ENCODE measurements at regions not wholly inside any gene's neighbourhood (a gene's known extent, or its start where the extent isn't known, plus 50 kb on each side); places are given as distances from the start of the nearest gene placed in this dataset.
"Not testable (repeated sequence)": the region's sequence is repeated elsewhere in the genome, so short reads cannot be mapped to it uniquely, and the experiment has no call there.

DNA sequence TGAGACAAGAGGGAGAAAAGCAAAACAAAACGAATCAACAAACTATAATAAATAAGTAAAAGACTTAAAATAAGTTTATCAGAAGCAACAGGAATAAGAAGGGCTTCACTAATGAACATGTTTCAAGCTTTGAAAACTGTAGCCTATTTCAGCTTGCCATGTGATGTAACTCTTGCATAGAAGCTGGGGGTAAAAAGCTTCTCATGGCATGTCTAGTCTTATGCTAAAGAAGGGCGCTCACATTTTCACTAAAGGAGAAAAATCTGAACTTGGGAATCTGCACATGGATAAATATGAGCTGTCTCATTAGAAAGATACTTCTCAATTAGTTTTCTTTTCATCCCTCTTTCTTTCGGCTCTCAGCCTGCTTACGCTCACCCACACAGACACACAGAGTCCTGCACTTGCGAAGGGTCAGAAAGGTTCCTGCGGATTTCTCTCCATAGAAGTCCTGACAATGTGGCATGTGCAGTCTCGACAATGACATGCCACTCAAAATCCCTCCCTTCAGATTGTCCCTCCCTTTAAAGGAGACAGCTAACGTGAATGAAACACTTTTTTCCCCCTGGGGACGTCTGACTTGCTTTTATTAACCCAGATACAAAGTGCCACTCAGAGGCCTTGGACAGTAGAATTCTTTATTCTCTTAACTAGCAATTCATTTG, 568.9 kb upstream of the NR2F2 start:
- in situ Hi-C loops (cut with HindIII; ENCODE audit: low pct_unique_long_range_greater_than_20kb, low sequenced_read_pairs): no loop called here
- TF ChIP-seq JUND (IDR thresholded peaks at IDR 0.05; ENCODE audit: low read depth): no peak

DNA sequence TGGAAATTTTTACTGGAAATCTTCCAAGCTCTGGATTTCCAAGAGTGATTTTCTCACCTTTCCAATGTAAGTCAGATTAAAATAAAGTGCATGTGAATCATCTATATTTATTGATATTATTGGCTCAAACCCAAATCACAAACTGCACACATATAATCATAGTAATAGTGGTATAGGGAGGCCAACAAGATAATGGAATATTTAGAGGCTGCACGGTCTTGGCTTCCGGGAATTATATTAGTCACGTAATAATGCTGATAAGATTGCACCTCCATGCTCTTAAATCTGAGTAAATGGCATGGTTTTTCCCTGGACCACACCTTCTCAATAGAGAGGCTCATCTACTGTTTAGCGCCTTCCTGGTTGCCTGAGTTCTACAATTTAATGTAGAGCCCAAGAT, 567.1 kb upstream of the NR2F2 start:
- DNase-seq (ENCODE audit: low read depth in 1 of 2, low spot score in 1 of 2): no peak
- TF ChIP-seq JUND (IDR thresholded peaks at IDR 0.05; ENCODE audit: low read depth): no peak
- in situ Hi-C loops (cut with HindIII; ENCODE audit: low pct_unique_long_range_greater_than_20kb, low sequenced_read_pairs): no loop called here

More for the DNA sequence above, 568.9 kb upstream of the NR2F2 start:
- DNase-seq (ENCODE audit: low read depth in 1 of 2, low spot score in 1 of 2): no peak

DNA sequence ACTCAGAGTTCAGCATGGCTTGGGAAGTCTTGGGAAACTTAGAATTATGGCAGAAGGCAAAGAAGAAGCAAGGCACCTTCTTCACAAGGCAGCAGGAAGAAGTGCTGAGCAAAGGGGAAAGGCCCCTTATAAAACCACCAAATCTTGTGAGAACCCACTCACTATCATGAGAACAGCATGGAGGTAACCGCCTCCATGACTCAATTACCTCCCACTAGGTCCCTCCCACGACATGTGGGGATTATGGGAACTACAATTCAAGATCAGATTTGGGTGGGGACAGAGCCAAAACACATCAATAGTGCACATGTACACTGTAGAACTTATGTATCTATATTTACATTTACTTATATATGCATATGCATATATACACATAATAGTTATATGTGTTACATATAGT, 565.3 kb upstream of the NR2F2 start:
- in situ Hi-C loops (cut with HindIII; ENCODE audit: low pct_unique_long_range_greater_than_20kb, low sequenced_read_pairs): no loop called here
- no peak for TF ChIP-seq JUND (IDR thresholded peaks at IDR 0.05; ENCODE audit: low read depth)
- DNase-seq (ENCODE audit: low read depth in 1 of 2, low spot score in 1 of 2): no peak

DNA sequence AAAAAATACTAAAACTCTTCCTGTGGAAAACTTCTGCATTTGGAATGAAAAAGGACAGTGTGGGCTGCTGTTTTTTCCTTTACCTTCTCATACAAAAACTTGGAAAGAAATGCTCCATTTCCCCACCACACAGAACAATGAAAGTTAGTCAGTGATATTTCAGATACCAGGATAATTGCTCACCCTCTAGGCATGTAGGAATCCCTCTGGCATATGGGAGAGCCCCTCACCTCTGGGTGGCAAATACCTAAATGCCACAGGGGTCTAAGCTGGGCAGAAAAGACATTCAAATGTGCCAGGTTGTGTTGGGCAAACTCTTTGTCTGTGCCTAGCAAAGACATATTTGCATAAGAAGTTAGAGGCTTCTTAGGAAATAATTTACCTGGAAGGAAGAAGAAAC, 560.3 kb upstream of the NR2F2 start:
- DNase-seq (ENCODE audit: low read depth in 1 of 2, low spot score in 1 of 2): no peak
- in situ Hi-C loops (cut with HindIII; ENCODE audit: low pct_unique_long_range_greater_than_20kb, low sequenced_read_pairs): no loop called here
- TF ChIP-seq JUND (IDR thresholded peaks at IDR 0.05; ENCODE audit: low read depth): no peak

DNA sequence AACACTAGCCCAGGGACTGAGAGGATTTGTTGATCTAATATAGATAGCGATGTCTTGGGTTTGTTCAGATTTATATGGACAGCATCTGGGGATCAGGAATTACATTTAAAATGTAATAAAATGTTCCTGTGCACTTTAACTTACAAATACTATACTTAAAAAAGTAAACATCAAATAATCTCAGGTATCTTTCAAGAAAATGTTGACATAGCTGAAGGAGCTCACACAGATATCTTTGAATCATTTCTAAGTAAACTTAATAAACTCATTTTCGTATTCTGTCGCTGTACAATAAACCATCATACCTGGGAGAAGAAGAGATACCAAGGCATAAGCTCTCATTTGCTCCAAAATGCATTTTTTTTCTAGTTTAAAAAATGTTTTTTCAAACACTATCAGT, 557.5 kb upstream of the NR2F2 start:
- in situ Hi-C loops (cut with HindIII; ENCODE audit: low pct_unique_long_range_greater_than_20kb, low sequenced_read_pairs): no loop called here
- no peak for TF ChIP-seq JUND (IDR thresholded peaks at IDR 0.05; ENCODE audit: low read depth)

DNA sequence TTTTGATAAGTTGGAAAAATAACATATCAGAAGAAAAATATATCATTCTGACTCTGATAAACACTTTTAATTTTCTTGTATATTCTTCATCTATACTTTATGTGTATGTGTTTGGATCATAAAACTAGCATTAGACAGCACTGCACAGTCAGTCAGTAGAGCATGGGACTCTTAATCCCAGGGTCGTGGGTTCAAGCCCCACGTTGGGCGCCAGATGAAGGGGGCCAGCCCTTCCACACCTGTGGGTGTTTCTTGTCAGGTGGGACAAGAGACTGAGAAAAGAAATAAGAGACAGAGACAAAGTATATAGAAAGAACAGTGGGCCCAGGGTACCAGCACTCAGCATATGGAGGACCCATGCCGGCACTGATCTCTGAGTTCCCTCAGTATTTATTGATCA, 546.0 kb upstream of the NR2F2 start:
- no peak for DNase-seq (ENCODE audit: low read depth in 1 of 2, low spot score in 1 of 2)
- in situ Hi-C loops (cut with HindIII; ENCODE audit: low pct_unique_long_range_greater_than_20kb, low sequenced_read_pairs): no loop called here

More for the DNA sequence above, 557.5 kb upstream of the NR2F2 start:
- DNase-seq (ENCODE audit: low read depth in 1 of 2, low spot score in 1 of 2): peak in 1 of 2 experiments; percentile 5

DNA sequence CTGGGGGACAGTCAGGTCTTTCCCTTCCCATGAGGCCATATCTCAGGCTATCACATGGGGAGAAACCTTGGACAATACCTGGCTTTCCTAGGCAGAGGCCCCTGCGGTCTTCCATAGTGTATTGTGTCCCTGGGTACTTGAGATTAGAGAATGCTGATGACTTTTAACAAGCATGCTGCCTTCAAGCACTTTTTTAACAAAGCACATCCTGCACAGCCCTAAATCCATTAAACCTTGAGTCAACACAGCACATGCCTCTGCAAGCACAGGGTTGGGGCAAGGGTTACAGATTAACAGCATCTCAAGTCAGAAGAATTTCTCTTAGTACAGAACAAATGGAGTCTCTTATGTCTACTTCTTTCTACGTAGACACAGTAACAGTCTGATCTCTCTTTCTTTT, 545.2 kb upstream of the NR2F2 start:
- DNase-seq (ENCODE audit: low read depth in 1 of 2, low spot score in 1 of 2); in situ Hi-C loops (cut with HindIII; ENCODE audit: low pct_unique_long_range_greater_than_20kb, low sequenced_read_pairs): not testable (repeated sequence)

More for the DNA sequence above, 546.0 kb upstream of the NR2F2 start:
- no peak for TF ChIP-seq JUND (IDR thresholded peaks at IDR 0.05; ENCODE audit: low read depth)

DNA sequence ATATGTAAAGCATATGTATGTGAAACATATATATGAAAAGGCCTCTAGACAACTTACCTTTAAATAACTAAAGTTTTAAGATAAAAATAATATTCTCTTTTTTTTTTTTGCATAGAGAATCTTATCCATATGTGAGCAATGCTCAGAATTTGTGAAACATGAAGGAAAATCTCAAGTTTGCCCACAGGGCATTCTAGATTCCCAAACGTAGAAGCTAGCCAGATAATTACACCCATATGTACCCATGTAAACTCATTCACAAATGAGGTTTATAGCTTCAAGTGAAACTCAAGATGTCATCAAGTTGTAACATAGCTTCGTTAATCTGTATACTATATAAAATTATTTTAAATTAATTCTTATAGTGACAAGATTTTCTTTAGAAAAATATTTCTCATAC, 537.3 kb upstream of the NR2F2 start:
- DNase-seq (ENCODE audit: low read depth in 1 of 2, low spot score in 1 of 2): no peak
- no peak for TF ChIP-seq JUND (IDR thresholded peaks at IDR 0.05; ENCODE audit: low read depth)
- in situ Hi-C loops (cut with HindIII; ENCODE audit: low pct_unique_long_range_greater_than_20kb, low sequenced_read_pairs): no loop called here

DNA sequence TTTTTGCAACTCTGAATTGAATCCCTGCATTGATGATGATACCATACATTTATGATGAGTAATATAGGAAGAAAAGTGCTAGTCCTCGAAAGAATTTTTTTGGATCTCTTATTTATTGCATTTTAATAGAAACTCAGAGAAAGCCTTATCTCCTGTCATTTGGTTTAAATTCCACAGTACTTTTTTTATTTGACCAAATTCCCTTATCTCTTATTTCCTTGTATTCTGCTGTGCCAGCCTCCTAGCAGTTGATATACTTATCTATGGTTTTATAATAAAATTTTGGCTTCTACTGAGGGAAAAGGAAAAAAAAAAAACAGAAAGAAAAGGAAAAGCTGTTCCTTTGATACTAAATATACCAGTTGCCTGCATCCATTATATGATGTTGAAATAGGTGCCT, 535.1 kb upstream of the NR2F2 start:
- DNase-seq (ENCODE audit: low read depth in 1 of 2, low spot score in 1 of 2): no peak
- no peak for TF ChIP-seq JUND (IDR thresholded peaks at IDR 0.05; ENCODE audit: low read depth)
- in situ Hi-C loops (cut with HindIII; ENCODE audit: low pct_unique_long_range_greater_than_20kb, low sequenced_read_pairs): no loop called here

DNA sequence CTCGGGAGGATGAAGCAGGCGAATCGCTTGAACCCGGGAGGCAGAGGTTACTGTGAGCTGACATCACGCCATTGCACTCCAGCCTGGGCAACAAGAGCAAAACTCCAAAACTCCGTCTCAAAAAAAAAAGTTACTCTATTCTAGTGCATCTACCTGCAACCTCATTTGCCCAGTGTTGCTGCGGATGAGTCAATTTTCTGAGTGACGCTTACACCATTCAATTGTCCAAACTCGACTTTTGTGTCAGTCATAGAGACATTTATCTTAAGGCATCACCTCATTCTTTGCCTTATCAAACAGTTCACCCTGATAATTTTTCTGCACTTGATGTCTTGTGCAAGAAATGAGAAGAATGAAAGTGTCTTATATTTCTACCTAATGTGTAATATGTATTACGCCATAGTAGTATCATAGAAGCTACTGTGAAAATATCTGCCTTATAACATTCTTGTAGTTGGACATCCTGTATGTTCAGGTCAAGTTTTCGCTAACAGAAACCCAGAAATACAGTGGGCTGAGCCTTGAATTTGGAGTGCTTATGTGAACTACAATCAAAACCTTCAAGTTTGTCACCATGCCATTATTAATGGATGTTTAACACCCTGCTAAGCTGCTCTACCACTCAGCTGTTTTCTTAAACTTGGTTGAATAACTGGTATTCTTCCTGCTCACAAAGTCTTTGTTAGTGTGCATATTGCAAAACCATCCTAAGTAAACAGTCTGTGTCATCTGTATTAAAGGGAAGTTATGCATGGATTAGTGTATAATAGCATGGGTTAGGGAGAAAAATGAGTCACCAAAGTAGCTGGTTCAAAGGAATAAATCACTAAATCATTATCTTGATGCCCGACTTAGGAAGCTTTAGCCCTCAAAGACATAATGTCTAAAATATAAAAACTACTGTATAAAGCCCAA, 531.0 kb upstream of the NR2F2 start:
- peak in 1 of 2 experiments; percentile 57 for DNase-seq (ENCODE audit: low read depth in 1 of 2, low spot score in 1 of 2)
- in situ Hi-C loops (cut with HindIII; ENCODE audit: low pct_unique_long_range_greater_than_20kb, low sequenced_read_pairs): no loop called here
- no peak for TF ChIP-seq JUND (IDR thresholded peaks at IDR 0.05; ENCODE audit: low read depth)

DNA sequence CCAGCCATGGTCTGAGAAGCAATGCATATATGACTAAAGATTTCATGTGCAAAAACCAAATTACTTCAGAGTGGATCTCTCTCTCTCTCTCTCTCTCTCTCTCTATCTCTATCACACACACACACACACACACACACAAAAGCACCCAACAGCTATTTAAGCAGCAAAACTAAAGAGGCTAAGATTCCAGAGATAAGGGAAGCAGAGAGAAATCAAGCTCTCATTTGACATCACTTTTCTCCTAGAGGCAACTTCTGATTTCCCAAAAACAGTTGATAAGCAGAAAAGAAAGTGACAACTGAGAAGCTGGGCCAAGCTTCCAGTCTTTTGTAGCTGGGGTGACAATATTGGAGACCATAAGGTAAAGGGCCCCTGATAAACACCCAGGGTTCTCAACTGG, 526.0 kb upstream of the NR2F2 start:
- in situ Hi-C loops (cut with HindIII; ENCODE audit: low pct_unique_long_range_greater_than_20kb, low sequenced_read_pairs): no loop called here
- TF ChIP-seq JUND (IDR thresholded peaks at IDR 0.05; ENCODE audit: low read depth): no peak
- no peak for DNase-seq (ENCODE audit: low read depth in 1 of 2, low spot score in 1 of 2)

DNA sequence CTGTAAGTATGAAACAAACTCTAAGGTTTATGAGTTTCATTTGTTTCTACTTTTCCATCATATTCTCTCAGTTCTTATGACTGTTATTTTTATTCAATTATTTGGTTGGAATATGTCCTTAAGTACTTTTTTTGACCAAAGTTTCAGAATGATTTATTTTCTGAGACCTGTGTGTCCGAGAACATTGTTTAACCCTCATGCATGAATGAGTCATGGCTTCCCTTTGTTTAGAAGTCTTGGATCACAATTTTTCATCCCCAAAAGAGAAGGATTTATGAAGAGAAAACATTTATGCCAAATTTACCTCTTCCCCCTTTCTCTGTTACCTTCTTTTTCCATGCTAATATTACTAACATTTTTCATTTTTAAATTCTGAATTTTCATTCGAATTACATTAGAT, 518.0 kb upstream of the NR2F2 start:
- DNase-seq (ENCODE audit: low read depth in 1 of 2, low spot score in 1 of 2): no peak

DNA sequence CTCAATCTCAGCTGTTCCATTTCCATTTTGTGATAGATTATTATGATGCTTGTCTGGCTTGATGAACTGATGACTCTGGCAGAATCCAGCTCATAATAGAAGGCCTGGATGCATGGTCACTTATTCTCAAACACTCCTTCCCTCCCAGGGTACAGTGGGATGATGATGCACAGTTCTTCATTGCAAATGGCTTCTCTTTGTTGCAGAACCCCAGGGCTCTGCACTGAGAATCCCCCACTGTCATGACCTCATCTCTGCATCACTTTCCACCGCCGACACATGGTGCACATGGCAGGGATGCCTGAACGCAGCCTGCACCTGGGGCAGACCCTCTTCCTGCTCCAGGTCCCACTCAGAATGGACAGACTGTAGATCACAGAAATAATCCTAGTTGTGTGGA, 515.6 kb upstream of the NR2F2 start:
- TF ChIP-seq JUND (IDR thresholded peaks at IDR 0.05; ENCODE audit: low read depth): no peak
- in situ Hi-C loops (cut with HindIII; ENCODE audit: low pct_unique_long_range_greater_than_20kb, low sequenced_read_pairs): no loop called here
- no peak for DNase-seq (ENCODE audit: low read depth in 1 of 2, low spot score in 1 of 2)

More for the DNA sequence above, 518.0 kb upstream of the NR2F2 start:
- in situ Hi-C loops (cut with HindIII; ENCODE audit: low pct_unique_long_range_greater_than_20kb, low sequenced_read_pairs): no loop called here
- no peak for TF ChIP-seq JUND (IDR thresholded peaks at IDR 0.05; ENCODE audit: low read depth)

All from T47D (cell line).